Osteoblast (primary cell): ENCODE measurements at regions not wholly inside any gene's neighbourhood (a gene's known extent, or its start where the extent isn't known, plus 50 kb on each side); places are given as distances from the start of the nearest gene placed in this dataset.

Experiments
- DNase-seq: peaks from one replicate; pipeline ENCODE4 v3.0.0; 2011; ENCODE audit warnings: low spot score, mixed read lengths; ENCODE audit not compliant: insufficient read length; ENCODE audit errors: missing footprints
- H2AFZ ChIP-seq: 2 replicates; pipeline ENCODE4 v1.6.0; 2011; ENCODE audit warnings: mild to moderate bottlenecking, low read length
- H3K27ac ChIP-seq: 2 replicates; pipeline ENCODE4 v1.5.1; 2011; ENCODE audit warnings: mild to moderate bottlenecking, low read depth, low read length, moderate library complexity
- H3K27me3 ChIP-seq: 2 replicates; pipeline ENCODE4 v1.6.0; 2012; ENCODE audit warnings: mild to moderate bottlenecking, control low read depth, inconsistent platforms, low read length, moderate library complexity; ENCODE audit not compliant: insufficient read depth
- H3K36me3 ChIP-seq: 2 replicates; pipeline ENCODE4 v1.5.1; 2011; ENCODE audit warnings: mild to moderate bottlenecking, low read length, control low read depth, moderate library complexity; ENCODE audit not compliant: insufficient read depth
- H3K4me1 ChIP-seq: 2 replicates; pipeline ENCODE4 v1.5.1; 2011; ENCODE audit warnings: mild to moderate bottlenecking, low read length, control low read depth, moderate library complexity; ENCODE audit not compliant: insufficient read depth
- H3K4me2 ChIP-seq: 2 replicates; pipeline ENCODE4 v1.6.0; 2011; ENCODE audit warnings: mild to moderate bottlenecking, low read length; ENCODE audit not compliant: insufficient read depth
- H3K4me3 ChIP-seq: fragments of 200-600 bp; sonication (generic); 3 replicates; pipeline ENCODE4 v1.5.1; 2012; ENCODE audit warnings: mild to moderate bottlenecking, low read length, inconsistent platforms; ENCODE audit not compliant: insufficient read depth
- H3K79me2 ChIP-seq: 2 replicates; pipeline ENCODE4 v1.6.0; 2012; ENCODE audit warnings: mild to moderate bottlenecking, low read length, control low read depth, inconsistent platforms; ENCODE audit not compliant: insufficient read depth
- H3K9me3 ChIP-seq: 2 replicates; pipeline ENCODE4 v1.5.1; 2011; ENCODE audit warnings: low read depth, low read length, control low read depth
- H4K20me1 ChIP-seq: 2 replicates; pipeline ENCODE4 v1.6.0; 2012; ENCODE audit warnings: mild to moderate bottlenecking, low read length, control low read depth; ENCODE audit not compliant: insufficient read depth
- TF ChIP-seq, protein P1 (sequence below): IDR thresholded peaks from 2 replicates; pipeline ENCODE4 v1.5.1; 2011; ENCODE audit warnings: mild to moderate bottlenecking, low read depth, low read length, moderate library complexity; ENCODE audit errors: extremely low read depth

DNA sequence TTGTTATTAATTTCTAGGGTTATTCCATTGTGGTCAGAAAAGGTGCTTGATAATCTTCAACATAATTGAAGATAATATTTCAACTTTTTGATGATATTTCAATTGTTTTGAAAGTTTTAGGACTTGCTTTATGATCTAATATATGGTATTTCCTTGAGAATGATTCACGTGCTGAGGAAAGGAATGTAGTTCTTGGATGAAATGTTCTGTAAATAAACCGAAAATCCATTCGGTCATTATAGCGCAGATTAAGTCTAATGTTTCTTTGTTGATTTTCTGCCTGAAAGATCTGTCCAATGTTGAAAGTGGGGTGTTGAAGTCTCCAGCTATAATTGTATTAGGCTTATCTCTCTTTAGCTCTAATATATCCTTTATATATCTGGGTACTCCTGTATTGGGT lies 617.5 kb upstream of the NECTIN3 start:
- Histone ChIP-seq H2AFZ (no peak overlapping the region), H3K4me1 (no peaks in the 10 kb centered on the region), H3K27ac (no peak overlapping the region), H3K4me3 (no peak overlapping the region), H3K9me3 (no peaks in the 10 kb centered on the region), H3K4me2 (no peak overlapping the region), H3K79me2 (no peaks in the 10 kb centered on the region), H3K27me3 (no peaks in the 10 kb centered on the region), H3K36me3 (no peaks in the 10 kb centered on the region), H4K20me1 (no peaks in the 10 kb centered on the region)
- DNase-seq = no peak
- TF ChIP-seq, protein P1, sequence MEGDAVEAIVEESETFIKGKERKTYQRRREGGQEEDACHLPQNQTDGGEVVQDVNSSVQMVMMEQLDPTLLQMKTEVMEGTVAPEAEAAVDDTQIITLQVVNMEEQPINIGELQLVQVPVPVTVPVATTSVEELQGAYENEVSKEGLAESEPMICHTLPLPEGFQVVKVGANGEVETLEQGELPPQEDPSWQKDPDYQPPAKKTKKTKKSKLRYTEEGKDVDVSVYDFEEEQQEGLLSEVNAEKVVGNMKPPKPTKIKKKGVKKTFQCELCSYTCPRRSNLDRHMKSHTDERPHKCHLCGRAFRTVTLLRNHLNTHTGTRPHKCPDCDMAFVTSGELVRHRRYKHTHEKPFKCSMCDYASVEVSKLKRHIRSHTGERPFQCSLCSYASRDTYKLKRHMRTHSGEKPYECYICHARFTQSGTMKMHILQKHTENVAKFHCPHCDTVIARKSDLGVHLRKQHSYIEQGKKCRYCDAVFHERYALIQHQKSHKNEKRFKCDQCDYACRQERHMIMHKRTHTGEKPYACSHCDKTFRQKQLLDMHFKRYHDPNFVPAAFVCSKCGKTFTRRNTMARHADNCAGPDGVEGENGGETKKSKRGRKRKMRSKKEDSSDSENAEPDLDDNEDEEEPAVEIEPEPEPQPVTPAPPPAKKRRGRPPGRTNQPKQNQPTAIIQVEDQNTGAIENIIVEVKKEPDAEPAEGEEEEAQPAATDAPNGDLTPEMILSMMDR = no peak

DNA sequence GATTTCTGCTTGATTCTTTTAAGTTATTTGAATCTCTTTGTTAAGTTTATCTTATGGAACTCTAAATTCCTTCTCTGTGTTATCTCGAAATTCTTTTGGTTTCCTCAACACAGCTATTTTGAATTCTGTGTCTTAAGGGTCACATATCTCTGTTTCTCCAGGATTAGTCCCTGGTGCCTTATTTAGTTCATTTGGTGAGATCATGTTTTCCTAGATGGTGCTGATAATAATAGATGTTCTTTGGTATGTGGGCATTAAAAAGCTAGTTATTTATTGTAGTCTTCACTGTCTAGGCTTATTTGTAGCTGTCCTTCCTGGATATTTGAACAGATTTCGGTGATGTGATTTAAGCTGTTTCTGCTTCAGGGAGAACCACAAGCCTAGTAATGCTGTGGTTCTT lies 615.6 kb upstream of the NECTIN3 start:
- no peaks in the 10 kb centered on the region for H3K79me2 ChIP-seq
- TF ChIP-seq, protein P1 = no peak
- H3K27ac ChIP-seq = no peak overlapping the region
- H3K4me1 ChIP-seq = no peaks in the 10 kb centered on the region
- DNase-seq = no peak
- H3K36me3 ChIP-seq = no peaks in the 10 kb centered on the region
- no peak overlapping the region for H3K4me3 ChIP-seq
- H4K20me1 ChIP-seq = no peaks in the 10 kb centered on the region
- H2AFZ ChIP-seq = no peak overlapping the region
- no peak overlapping the region for H3K4me2 ChIP-seq
- no peaks in the 10 kb centered on the region for H3K27me3 ChIP-seq
- no peaks in the 10 kb centered on the region for H3K9me3 ChIP-seq

DNA sequence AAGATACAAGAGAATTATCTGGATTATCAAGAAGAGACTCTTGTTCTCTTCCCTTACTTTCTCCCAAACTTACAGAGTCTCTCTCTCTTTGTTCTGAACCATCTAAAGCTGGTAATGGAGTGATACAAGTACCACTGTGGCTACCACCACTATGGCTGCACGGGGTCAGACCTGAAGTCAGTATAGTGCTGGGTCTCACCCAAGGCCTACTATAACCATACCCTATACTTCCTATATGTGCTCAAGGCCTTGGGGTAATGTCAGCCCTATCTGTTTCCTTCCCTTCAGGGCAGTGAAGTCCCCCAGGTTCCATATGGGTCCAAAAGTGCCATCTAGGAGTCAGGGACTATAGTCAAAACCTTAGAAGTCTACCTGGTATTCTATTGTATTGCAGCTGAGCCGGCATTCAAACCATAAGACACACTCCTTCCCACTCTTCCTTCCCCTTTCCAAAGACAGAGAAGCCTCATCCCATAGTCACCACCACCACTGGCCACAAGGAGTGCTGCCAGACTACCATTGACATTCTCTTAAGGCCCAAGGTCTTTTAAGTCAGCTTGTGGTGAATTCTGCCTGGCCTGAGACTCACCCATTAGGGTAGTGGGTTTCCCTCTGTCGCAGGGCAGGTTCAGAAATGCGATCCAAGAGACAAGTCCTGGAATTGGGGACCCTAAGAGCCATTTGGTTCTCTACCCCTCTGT lies 615.0 kb upstream of the NECTIN3 start:
- H3K27me3 ChIP-seq = no peaks in the 10 kb centered on the region
- no peaks in the 10 kb centered on the region for H3K9me3 ChIP-seq
- H3K79me2 ChIP-seq = no peaks in the 10 kb centered on the region
- H4K20me1 ChIP-seq = no peaks in the 10 kb centered on the region
- H3K4me2 ChIP-seq = no peak overlapping the region
- TF ChIP-seq, protein P1 = no peak
- no peak overlapping the region for H2AFZ ChIP-seq
- H3K4me1 ChIP-seq = no peaks in the 10 kb centered on the region
- no peaks in the 10 kb centered on the region for H3K36me3 ChIP-seq
- H3K27ac ChIP-seq = no peak overlapping the region
- H3K4me3 ChIP-seq = no peak overlapping the region
- DNase-seq = peak; percentile 6

DNA sequence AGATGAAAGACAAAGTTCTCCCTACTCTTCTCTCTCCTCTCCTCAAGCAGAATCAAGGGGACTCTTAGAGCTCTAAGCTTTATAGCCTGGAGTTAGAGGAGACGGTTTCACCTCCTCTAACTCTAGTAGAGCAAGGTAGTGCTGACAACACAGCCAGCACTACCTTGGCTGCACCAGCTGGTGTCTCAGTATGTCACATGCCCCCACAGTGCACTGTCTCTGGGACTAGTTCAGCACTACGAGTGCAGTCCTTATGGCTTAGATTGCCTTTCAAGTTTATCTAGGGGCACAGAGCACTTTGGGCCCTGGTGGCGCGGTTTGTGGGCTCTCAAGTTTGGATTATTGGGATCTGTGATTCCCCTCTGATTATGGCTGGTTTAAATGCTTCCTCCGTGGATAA lies 614.1 kb upstream of the NECTIN3 start:
- H3K27me3 ChIP-seq = no peaks in the 10 kb centered on the region
- no peaks in the 10 kb centered on the region for H3K36me3 ChIP-seq
- H3K4me2 ChIP-seq = no peak overlapping the region
- no peak overlapping the region for H3K27ac ChIP-seq
- H3K79me2 ChIP-seq = no peaks in the 10 kb centered on the region
- no peaks in the 10 kb centered on the region for H3K9me3 ChIP-seq
- no peaks in the 10 kb centered on the region for H3K4me1 ChIP-seq
- H2AFZ ChIP-seq = peak overlapping the region; percentile 20
- TF ChIP-seq, protein P1 = no peak
- no peaks in the 10 kb centered on the region for H4K20me1 ChIP-seq
- no peak overlapping the region for H3K4me3 ChIP-seq
- no peak for DNase-seq
